SK-N-MC (cell line): ENCODE measurements at regions not wholly inside any gene's neighbourhood (a gene's known extent, or its start where the extent isn't known, plus 50 kb on each side); places are given as distances from the start of the nearest gene placed in this dataset.

Source experiments
- EZH2 ChIP-seq: fragments of 200-600 bp; sonication (generic); IDR thresholded peaks from one replicate; pipeline ENCODE4 v1.6.1; 2017; ENCODE audit warnings: antibody characterized with exemption
- FOXP2 ChIP-seq: optimal IDR thresholded peaks from 2 replicates; pipeline ENCODE3; 2011; ENCODE audit warnings: mild to moderate bottlenecking, moderate library complexity; ENCODE audit not compliant: insufficient read depth; ENCODE audit errors: extremely low read length, control extremely low read depth
- POLR2AphosphoS5 ChIP-seq: IDR thresholded peaks from 2 replicates; pipeline ENCODE4 v1.6.1; 2012; ENCODE audit warnings: mild to moderate bottlenecking, low read depth, low read length, borderline replicate concordance

DNA sequence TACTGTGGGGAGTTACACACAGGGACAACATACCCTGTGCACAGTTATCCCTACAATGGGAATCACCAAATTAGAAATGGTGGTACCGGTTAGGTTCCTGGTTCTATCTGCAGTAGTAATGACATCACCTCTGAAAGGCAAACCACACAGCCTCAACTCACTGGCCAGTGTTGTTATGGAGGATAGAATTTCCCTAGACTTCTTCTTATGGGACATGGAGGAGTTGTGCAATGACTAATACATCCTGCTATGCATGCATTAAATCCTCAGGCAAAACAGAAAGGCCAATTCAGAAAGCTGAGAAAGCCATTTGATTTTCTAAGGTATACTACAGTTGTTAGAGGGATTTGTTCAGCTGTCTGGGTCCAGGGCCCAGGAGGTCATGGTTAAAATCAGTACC is 439.3 kb downstream of the TMX3 start:
- TF ChIP-seq POLR2AphosphoS5, result no peak
- no peak for TF ChIP-seq EZH2
- no peak for TF ChIP-seq FOXP2
